HEK293T (cell line): ENCODE measurements at regions not wholly inside any gene's neighbourhood (a gene's known extent, or its start where the extent isn't known, plus 50 kb on each side); places are given as distances from the start of the nearest gene placed in this dataset.
"Not testable (repeated sequence)": the region's sequence is repeated elsewhere in the genome, so short reads cannot be mapped to it uniquely, and the experiment has no call there.

Source experiments
- CTCF ChIA-PET: fragments of 350-600 bp; formaldehyde crosslinking; extraction: SDS; loops from one replicate; lab custom pipeline; 2021; ENCODE audit warnings: antibody characterized with exemption, inconsistent platforms; lab: Yijun Ruan, JAX
- POLR2A ChIA-PET: fragments of 350-600 bp; formaldehyde crosslinking; extraction: SDS; loops from one replicate; lab custom pipeline; 2020; ENCODE audit warnings: antibody characterized with exemption, inconsistent platforms; lab: Yijun Ruan, JAX
- DNase-seq: peaks from one replicate; pipeline ENCODE4 v3.0.0; 2012; ENCODE audit warnings: mixed read lengths; ENCODE audit errors: extremely low spot score
- ARNT ChIP-seq: fragments of 450-650 bp; IDR thresholded peaks from 2 replicates; pipeline ENCODE4 v1.6.1; 2017; ENCODE audit warnings: mild to moderate bottlenecking
- BHLHE40 ChIP-seq: fragments of 450-650 bp; IDR thresholded peaks from 2 replicates; pipeline ENCODE4 v1.6.1; 2016; ENCODE audit warnings: mild to moderate bottlenecking, moderate library complexity, borderline replicate concordance
- CTBP1 ChIP-seq: fragments of 450-650 bp; IDR thresholded peaks from 2 replicates; pipeline ENCODE4 v1.6.1; 2016; ENCODE audit warnings: borderline replicate concordance
- FOXA1 ChIP-seq: fragments of 450-650 bp; IDR thresholded peaks from 2 replicates; pipeline ENCODE4 v1.6.1; 2016; ENCODE audit warnings: mild to moderate bottlenecking
- FOXM1 ChIP-seq: fragments of 450-650 bp; IDR thresholded peaks from 2 replicates; pipeline ENCODE4 v1.6.1; 2017; ENCODE audit warnings: mild to moderate bottlenecking, borderline replicate concordance
- HDGF ChIP-seq: fragments of 450-650 bp; IDR thresholded peaks from 2 replicates; pipeline ENCODE4 v1.6.1; 2017; ENCODE audit warnings: antibody characterized with exemption, borderline replicate concordance
- L3MBTL2 ChIP-seq: fragments of 450-650 bp; conservative IDR thresholded peaks from 2 replicates; pipeline ENCODE4 v1.6.1; 2016; ENCODE audit warnings: mild to moderate bottlenecking
- LEF1 ChIP-seq: fragments of 450-650 bp; IDR thresholded peaks from 2 replicates; pipeline ENCODE4 v1.6.1; 2017; ENCODE audit warnings: mild to moderate bottlenecking, borderline replicate concordance
- NFRKB ChIP-seq: fragments of 450-650 bp; IDR thresholded peaks from 2 replicates; pipeline ENCODE4 v1.6.1; 2016; ENCODE audit warnings: mild to moderate bottlenecking, moderate library complexity
- SP1 ChIP-seq: fragments of 450-650 bp; IDR thresholded peaks from 2 replicates; pipeline ENCODE4 v1.6.1; 2017
- SUZ12 ChIP-seq: fragments of 450-650 bp; IDR thresholded peaks from 2 replicates; pipeline ENCODE4 v1.6.1; 2016; ENCODE audit warnings: mild to moderate bottlenecking
- ZNF384 ChIP-seq: fragments of 450-650 bp; IDR thresholded peaks from 2 replicates; pipeline ENCODE4 v1.6.1; 2016

DNA sequence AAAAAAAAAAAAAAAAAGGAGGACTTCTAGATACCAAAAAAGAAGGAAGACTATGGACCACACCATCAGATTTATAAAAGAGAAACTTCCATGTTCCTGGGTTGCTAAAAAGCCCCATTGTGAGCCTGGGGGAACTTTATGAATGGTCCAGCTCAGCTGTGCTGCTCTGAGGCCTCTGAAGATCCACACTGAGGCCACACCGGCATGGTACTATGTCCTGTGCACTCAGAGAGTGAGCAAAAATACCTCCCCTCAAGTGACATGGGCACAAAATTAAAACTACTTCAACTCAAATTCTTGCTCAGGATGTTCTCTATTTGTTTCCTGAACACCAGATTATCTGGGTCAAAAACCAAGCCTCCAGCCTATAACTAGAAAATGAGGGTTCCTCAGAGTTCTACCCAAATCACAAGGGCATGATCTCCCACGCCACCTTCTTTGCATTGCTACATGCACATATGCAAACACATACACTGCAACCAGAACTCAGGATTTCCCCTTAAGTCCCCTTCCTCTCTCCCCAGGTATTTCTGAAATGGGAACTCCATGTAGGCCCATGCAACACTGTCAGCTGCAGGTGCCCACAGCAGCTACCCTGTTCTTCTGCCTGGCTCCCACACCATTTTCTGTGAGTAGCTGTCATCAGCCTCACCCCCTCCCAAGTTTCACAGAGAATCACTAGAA lies 94.4 kb downstream of the SH3GLB1 start:
- DNase-seq = no peak
- CTCF ChIA-PET = no interaction called here
- POLR2A ChIA-PET = no interaction called here
- TF ChIP-seq HDGF (no peak), ARNT (no peak), NFRKB (no peak), LEF1 (no peak), SUZ12 (no peak), SP1 (no peak), BHLHE40 (no peak), FOXA1 (no peak), FOXM1 (no peak), L3MBTL2 (no peak), ZNF384 (no peak), CTBP1 (no peak)

DNA sequence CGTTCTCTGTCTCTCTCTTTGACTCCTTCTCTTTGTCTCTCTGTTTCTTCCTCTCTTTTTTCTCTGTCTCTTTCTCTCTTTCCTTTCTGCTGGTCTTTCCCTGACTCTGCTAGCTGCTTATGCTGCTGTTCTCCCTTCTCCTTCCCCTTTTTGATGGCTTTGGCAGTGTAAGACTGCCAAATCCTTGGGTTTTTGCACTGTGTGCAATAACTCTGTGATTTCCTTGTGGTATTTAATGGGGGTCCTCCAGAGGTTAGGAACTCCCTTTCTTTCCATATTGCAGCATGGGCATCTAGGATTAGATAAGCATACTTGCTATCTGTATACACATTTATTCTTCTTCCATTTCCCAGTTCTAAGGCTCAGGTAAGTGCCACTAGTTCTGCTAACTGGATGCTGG lies 99.3 kb downstream of the SH3GLB1 start:
- CTCF ChIA-PET, POLR2A ChIA-PET, DNase-seq: not testable (repeated sequence)

DNA sequence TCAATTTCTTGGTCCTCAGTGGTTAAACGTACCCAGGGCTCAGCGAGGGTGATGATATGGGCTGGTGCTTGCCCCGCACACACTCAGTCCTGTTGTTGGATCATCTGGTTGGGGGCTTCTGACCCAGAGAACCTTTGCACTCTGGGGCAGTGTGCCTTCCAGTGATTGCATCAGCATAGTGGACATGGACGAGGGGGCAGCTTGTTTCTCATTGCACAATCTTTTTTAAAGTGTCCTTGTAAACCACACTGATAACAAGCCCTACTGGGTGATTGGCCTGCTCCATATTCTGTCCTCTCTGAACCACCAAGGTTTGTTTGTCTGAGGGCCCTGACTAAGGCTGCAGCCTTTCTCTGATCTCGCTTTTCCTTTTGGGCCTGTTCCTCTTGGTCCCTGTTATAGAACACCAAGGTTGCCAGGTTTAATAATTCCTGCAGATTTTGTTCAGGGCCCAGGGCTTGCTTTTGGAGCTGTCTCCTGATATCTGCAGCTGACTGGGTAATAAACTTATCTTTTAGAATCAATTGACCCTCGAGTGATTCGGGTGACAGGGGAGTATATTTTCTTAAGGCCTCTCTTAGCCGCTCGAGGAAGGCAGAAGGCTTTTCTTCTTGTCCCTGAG lies 101.6 kb downstream of the SH3GLB1 start:
- DNase-seq, CTCF ChIA-PET, POLR2A ChIA-PET: not testable (repeated sequence)

DNA sequence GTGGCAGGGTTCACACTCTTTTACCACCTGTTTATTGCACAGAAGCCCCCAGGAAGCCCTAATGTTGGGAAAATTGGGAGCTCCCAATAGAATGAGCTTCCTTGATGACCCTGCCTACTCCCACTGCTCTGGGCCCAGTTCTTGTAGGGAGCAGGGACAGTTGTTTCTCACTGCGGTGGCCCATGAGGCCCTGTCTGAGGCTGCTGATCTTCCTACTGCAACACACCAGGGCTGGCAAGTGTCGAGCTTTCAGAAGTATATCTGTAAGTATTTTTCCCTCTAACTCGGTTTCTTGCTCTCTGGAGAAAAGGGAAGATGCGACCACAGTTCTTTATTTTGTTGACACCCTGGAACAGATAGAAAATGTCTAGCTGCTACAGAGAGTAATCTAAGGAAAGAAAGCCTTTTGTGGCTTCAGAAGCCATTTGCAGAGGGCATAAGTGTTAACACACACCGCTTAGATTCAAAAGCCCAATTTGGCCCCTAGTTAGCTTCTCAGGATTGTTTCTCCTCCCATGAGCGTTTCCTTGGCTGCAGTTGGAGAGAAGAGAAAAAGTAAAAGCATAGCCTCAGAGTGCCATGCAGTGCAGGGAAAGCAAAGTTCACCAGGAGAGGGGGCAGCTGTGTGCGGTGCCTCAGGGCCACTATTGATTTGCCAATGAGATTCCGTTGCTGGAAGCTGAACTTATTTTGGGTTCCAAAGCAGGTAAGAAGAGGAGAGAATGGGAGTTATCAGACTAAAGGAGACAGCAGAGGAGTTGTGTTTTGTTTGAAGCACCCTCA lies 102.6 kb downstream of the SELENOF start:
- ChIA-PET POLR2A (no interaction called here), CTCF (interaction anchor here (1.5 kb wide), 1 partner anchor 10 kb away, joined by 4 read pairs; no protein-coding TSS in a partner anchor)
- TF ChIP-seq FOXM1 = no peak
- no peak for DNase-seq

DNA sequence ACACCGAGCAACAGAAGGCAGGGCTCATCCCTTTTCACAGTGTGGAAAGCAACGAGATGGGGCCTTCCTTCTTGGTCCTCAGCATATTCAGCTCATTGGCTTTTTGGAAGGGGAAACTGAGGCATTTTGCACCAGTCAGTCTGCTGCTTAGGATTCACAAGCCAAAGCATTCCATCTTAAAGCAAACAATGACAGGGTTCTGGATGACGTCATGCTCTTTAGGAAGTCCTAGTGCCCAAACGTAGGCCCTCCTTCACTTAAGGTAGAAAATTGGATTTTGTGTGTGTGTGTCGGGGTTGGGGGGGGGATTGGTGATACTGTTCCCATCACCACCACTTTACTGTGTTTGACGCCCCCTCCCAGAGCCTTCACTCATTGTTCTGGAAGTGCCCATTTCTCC lies 101.6 kb downstream of the SELENOF start:
- CTCF ChIA-PET = no interaction called here
- POLR2A ChIA-PET = no interaction called here
- TF ChIP-seq ZNF384 (no peak), L3MBTL2 (no peak), SUZ12 (no peak)
- DNase-seq = no peak
